Stimulated activated naive CD8-positive, alpha-beta T cell treated with anti-CD3 and anti-CD28 coated beads, Interleukin-15, Interleukin-2, amounts not matched to agents 100 ng/mL and 50 ng/mL, for 24 hours (primary cell): ENCODE measurements at regions not wholly inside any gene's neighbourhood (a gene's known extent, or its start where the extent isn't known, plus 50 kb on each side); places are given as distances from the start of the nearest gene placed in this dataset.

Experiments
- H3K27ac Mint-ChIP-seq: one replicate; pipeline ENCODE4 v1.8.0; 2021; ENCODE audit warnings: mild to moderate bottlenecking, mixed read lengths
- H3K27me3 Mint-ChIP-seq: one replicate; pipeline ENCODE4 v1.8.0; 2021; ENCODE audit warnings: mixed read lengths
- H3K36me3 Mint-ChIP-seq: one replicate; pipeline ENCODE4 v1.8.0; 2021; ENCODE audit warnings: low read depth, mixed read lengths
- H3K4me1 Mint-ChIP-seq: one replicate; pipeline ENCODE4 v1.8.0; 2021; ENCODE audit warnings: low read depth, mixed read lengths
- H3K4me3 Mint-ChIP-seq: one replicate; pipeline ENCODE4 v1.8.0; 2021; ENCODE audit warnings: mild to moderate bottlenecking, mixed read lengths
- H3K9me3 Mint-ChIP-seq: one replicate; pipeline ENCODE4 v1.8.0; 2021; ENCODE audit warnings: mixed read lengths

GRCh38 chr2:57437077-57437476, 609.5 kb upstream of the VRK2 start:
- H3K27ac Mint-ChIP-seq, result no peak overlapping the region
- no peaks in the 10 kb centered on the region for H3K9me3 Mint-ChIP-seq
- no peaks in the 10 kb centered on the region for H3K27me3 Mint-ChIP-seq
- H3K36me3 Mint-ChIP-seq, result no peaks in the 10 kb centered on the region
- H3K4me3 Mint-ChIP-seq, result no peak overlapping the region
- H3K4me1 Mint-ChIP-seq, result no peaks in the 10 kb centered on the region

GRCh38 chr2:57440437-57440836, 606.2 kb upstream of the VRK2 start:
- H3K27ac Mint-ChIP-seq, result no peak overlapping the region
- H3K9me3 Mint-ChIP-seq, result no peaks in the 10 kb centered on the region
- H3K27me3 Mint-ChIP-seq, result no peaks in the 10 kb centered on the region
- H3K36me3 Mint-ChIP-seq, result no peaks in the 10 kb centered on the region
- H3K4me1 Mint-ChIP-seq, result no peaks in the 10 kb centered on the region
- H3K4me3 Mint-ChIP-seq, result no peak overlapping the region

GRCh38 chr2:57443086-57443485, 603.5 kb upstream of the VRK2 start:
- Mint-ChIP-seq H3K36me3 (no peaks in the 10 kb centered on the region), H3K4me3 (no peak overlapping the region), H3K27ac (no peak overlapping the region), H3K4me1 (no peaks in the 10 kb centered on the region), H3K27me3 (no peaks in the 10 kb centered on the region), H3K9me3 (no peaks in the 10 kb centered on the region)

- no peak overlapping the region for H3K27ac Mint-ChIP-seq
- no peaks in the 10 kb centered on the region for H3K36me3 Mint-ChIP-seq
- H3K27me3 Mint-ChIP-seq, result no peaks in the 10 kb centered on the region
- H3K4me1 Mint-ChIP-seq, result no peaks in the 10 kb centered on the region
- no peaks in the 10 kb centered on the region for H3K9me3 Mint-ChIP-seq
- no peak overlapping the region for H3K4me3 Mint-ChIP-seq
Observed at GRCh38 chr2:57443973-57444521, 602.6 kb upstream of the VRK2 start.

- no peak overlapping the region for H3K27ac Mint-ChIP-seq
Observed at GRCh38 chr2:57444752-57445430, 601.7 kb upstream of the VRK2 start.

GRCh38 chr2:57448816-57449215, 597.8 kb upstream of the VRK2 start:
- no peaks in the 10 kb centered on the region for H3K9me3 Mint-ChIP-seq

More at GRCh38 chr2:57444752-57445430, 601.7 kb upstream of the VRK2 start:
- Mint-ChIP-seq H3K4me3 (no peak overlapping the region), H3K4me1 (no peaks in the 10 kb centered on the region), H3K27me3 (no peaks in the 10 kb centered on the region), H3K36me3 (no peaks in the 10 kb centered on the region), H3K9me3 (no peaks in the 10 kb centered on the region)

GRCh38 chr2:57450170-57450569, 596.4 kb upstream of the VRK2 start:
- Mint-ChIP-seq H3K36me3 (no peaks in the 10 kb centered on the region), H3K4me3 (no peak overlapping the region), H3K27ac (no peak overlapping the region), H3K27me3 (no peaks in the 10 kb centered on the region), H3K9me3 (no peaks in the 10 kb centered on the region), H3K4me1 (no peaks in the 10 kb centered on the region)

More at GRCh38 chr2:57448816-57449215, 597.8 kb upstream of the VRK2 start:
- Mint-ChIP-seq H3K4me3 (no peak overlapping the region), H3K27me3 (no peaks in the 10 kb centered on the region), H3K36me3 (no peaks in the 10 kb centered on the region), H3K4me1 (no peaks in the 10 kb centered on the region), H3K27ac (no peak overlapping the region)

- H3K27me3 Mint-ChIP-seq, result no peaks in the 10 kb centered on the region
- no peak overlapping the region for H3K27ac Mint-ChIP-seq
- H3K4me1 Mint-ChIP-seq, result no peaks in the 10 kb centered on the region
- H3K4me3 Mint-ChIP-seq, result no peak overlapping the region
- no peaks in the 10 kb centered on the region for H3K36me3 Mint-ChIP-seq
- H3K9me3 Mint-ChIP-seq, result no peaks in the 10 kb centered on the region
Observed at GRCh38 chr2:57452634-57453033, 594.0 kb upstream of the VRK2 start.

GRCh38 chr2:57453945-57454344, 592.7 kb upstream of the VRK2 start:
- H3K27me3 Mint-ChIP-seq, result no peaks in the 10 kb centered on the region
- no peaks in the 10 kb centered on the region for H3K4me1 Mint-ChIP-seq
- no peaks in the 10 kb centered on the region for H3K36me3 Mint-ChIP-seq
- H3K4me3 Mint-ChIP-seq, result no peak overlapping the region
- no peaks in the 10 kb centered on the region for H3K9me3 Mint-ChIP-seq
- H3K27ac Mint-ChIP-seq, result no peak overlapping the region

GRCh38 chr2:57460396-57461276, 586.0 kb upstream of the VRK2 start:
- no peak overlapping the region for H3K27ac Mint-ChIP-seq
- H3K4me1 Mint-ChIP-seq, result no peaks in the 10 kb centered on the region
- no peaks in the 10 kb centered on the region for H3K36me3 Mint-ChIP-seq
- peaks cover 4% of the 10 kb centered on the region for H3K9me3 Mint-ChIP-seq
- no peak overlapping the region for H3K4me3 Mint-ChIP-seq
- H3K27me3 Mint-ChIP-seq, result no peaks in the 10 kb centered on the region

GRCh38 chr2:57461624-57462023, 585.0 kb upstream of the VRK2 start:
- no peaks in the 10 kb centered on the region for H3K27me3 Mint-ChIP-seq
- no peaks in the 10 kb centered on the region for H3K4me1 Mint-ChIP-seq
- H3K4me3 Mint-ChIP-seq, result no peak overlapping the region
- no peak overlapping the region for H3K27ac Mint-ChIP-seq
- no peaks in the 10 kb centered on the region for H3K36me3 Mint-ChIP-seq
- peaks cover 4% of the 10 kb centered on the region for H3K9me3 Mint-ChIP-seq

GRCh38 chr2:57465067-57465466, 581.5 kb upstream of the VRK2 start:
- no peaks in the 10 kb centered on the region for H3K36me3 Mint-ChIP-seq
- H3K4me3 Mint-ChIP-seq, result no peak overlapping the region
- no peak overlapping the region for H3K27ac Mint-ChIP-seq
- H3K27me3 Mint-ChIP-seq, result no peaks in the 10 kb centered on the region
- H3K9me3 Mint-ChIP-seq, result peaks cover 13% of the 10 kb centered on the region
- no peaks in the 10 kb centered on the region for H3K4me1 Mint-ChIP-seq

GRCh38 chr2:57465967-57466366, 580.6 kb upstream of the VRK2 start:
- H3K27me3 Mint-ChIP-seq, result no peaks in the 10 kb centered on the region
- peaks cover 13% of the 10 kb centered on the region for H3K9me3 Mint-ChIP-seq
- H3K4me3 Mint-ChIP-seq, result no peak overlapping the region
- no peaks in the 10 kb centered on the region for H3K4me1 Mint-ChIP-seq
- H3K36me3 Mint-ChIP-seq, result no peaks in the 10 kb centered on the region
- no peak overlapping the region for H3K27ac Mint-ChIP-seq

- Mint-ChIP-seq H3K27ac (no peak overlapping the region), H3K4me1 (no peaks in the 10 kb centered on the region)
Observed at GRCh38 chr2:57475391-57475790, 571.2 kb upstream of the VRK2 start.

GRCh38 chr2:57479981-57480380, 566.6 kb upstream of the VRK2 start:
- Mint-ChIP-seq H3K9me3 (peaks cover 4% of the 10 kb centered on the region), H3K4me3 (no peak overlapping the region)

More at GRCh38 chr2:57475391-57475790, 571.2 kb upstream of the VRK2 start:
- no peak overlapping the region for H3K4me3 Mint-ChIP-seq
- H3K27me3 Mint-ChIP-seq, result no peaks in the 10 kb centered on the region
- no peaks in the 10 kb centered on the region for H3K36me3 Mint-ChIP-seq
- H3K9me3 Mint-ChIP-seq, result no peaks in the 10 kb centered on the region

More at GRCh38 chr2:57479981-57480380, 566.6 kb upstream of the VRK2 start:
- H3K36me3 Mint-ChIP-seq, result no peaks in the 10 kb centered on the region
- no peaks in the 10 kb centered on the region for H3K4me1 Mint-ChIP-seq
- H3K27me3 Mint-ChIP-seq, result no peaks in the 10 kb centered on the region
- H3K27ac Mint-ChIP-seq, result no peak overlapping the region
